Activated CD4-positive, alpha-beta T cell treated with anti-CD3 and anti-CD28 coated beads for 36 hours (primary cell): ENCODE measurements at regions not wholly inside any gene's neighbourhood (a gene's known extent, or its start where the extent isn't known, plus 50 kb on each side); places are given as distances from the start of the nearest gene placed in this dataset.

ENCODE experiments used
- ATAC-seq: fragments of 200-7000 bp; cut with Tn5 transposase; one replicate; pipeline ENCODE4 v1.10.0; 2021; ENCODE audit warnings: mild to moderate bottlenecking, moderate library complexity
- CTCF ChIA-PET: fragments of 350-600 bp; sonication (Branson Sonifier 250); formaldehyde crosslinking; loops from one replicate; lab custom pipeline; 2021; ENCODE audit warnings: antibody characterized with exemption; lab: Charles Lee
- POLR2A ChIA-PET: fragments of 350-600 bp; sonication (Branson Sonifier 250); formaldehyde crosslinking; loops from one replicate; lab custom pipeline; 2021; ENCODE audit warnings: antibody characterized with exemption, inconsistent platforms; lab: Charles Lee
- DNase-seq: peaks from one replicate; pipeline ENCODE4 v3.0.0-alpha.2; 2020
- H3K27ac Mint-ChIP-seq: one replicate; pipeline ENCODE4 v1.8.0; 2021; ENCODE audit warnings: mixed read lengths
- H3K27me3 Mint-ChIP-seq: one replicate; pipeline ENCODE4 v1.8.0; 2021; ENCODE audit warnings: mixed read lengths
- H3K36me3 Mint-ChIP-seq: one replicate; pipeline ENCODE4 v1.8.0; 2021; ENCODE audit warnings: low read depth, mixed read lengths
- H3K4me1 Mint-ChIP-seq: one replicate; pipeline ENCODE4 v1.8.0; 2021; ENCODE audit warnings: mixed read lengths
- H3K4me3 Mint-ChIP-seq: one replicate; pipeline ENCODE4 v1.8.0; 2021; ENCODE audit warnings: mild to moderate bottlenecking, moderate library complexity, mixed read lengths
- H3K9me3 Mint-ChIP-seq: one replicate; pipeline ENCODE4 v1.8.0; 2021; ENCODE audit warnings: low read depth, mixed read lengths
- intact Hi-C, 2 experiments: fragments of 100-400 bp; cut with DNase I in 1 of 2; cut with micrococcal nuclease in 1 of 2; formaldehyde crosslinking; loops; one replicate each; pipeline versions ENCODE4 v1.14.2 to v1.15.1; 2022 to 2024; cut with DNase I, micrococcal nuclease

- Mint-ChIP-seq H3K4me1 (peaks cover 9% of the 10 kb centered on the region), H3K27ac (no peak overlapping the region), H3K9me3 (no peaks in the 10 kb centered on the region), H3K4me3 (no peak overlapping the region), H3K36me3 (no peaks in the 10 kb centered on the region), H3K27me3 (peaks cover 6% of the 10 kb centered on the region)
- ChIA-PET CTCF (interaction anchor here (0.7 to 0.8 kb wide), 2 partner anchors 9 to 76 kb away, joined by 3 read pairs; no protein-coding TSS in a partner anchor), POLR2A (no interaction called here)
- DNase-seq = no peak
- intact Hi-C loops = no loop called here
- ATAC-seq = no peak
These were observed 82.4 kb upstream of the KLF3 start for GRCh38 chr4:38581426-38582106.

- H3K36me3 Mint-ChIP-seq = no peaks in the 10 kb centered on the region
- no peaks in the 10 kb centered on the region for H3K9me3 Mint-ChIP-seq
- DNase-seq (no peak), ATAC-seq (peak; percentile 33)
- H3K27ac Mint-ChIP-seq = no peak overlapping the region
- ChIA-PET POLR2A (no interaction called here), CTCF (interaction anchor here (0.7 to 0.9 kb wide), 2 partner anchors 93 to 263 kb away, joined by 3 read pairs; no protein-coding TSS in a partner anchor)
- intact Hi-C loops = no loop called here
- peaks cover 6% of the 10 kb centered on the region for H3K27me3 Mint-ChIP-seq
- peaks cover 9% of the 10 kb centered on the region for H3K4me1 Mint-ChIP-seq
- H3K4me3 Mint-ChIP-seq = no peak overlapping the region
These were observed 81.6 kb upstream of the KLF3 start for GRCh38 chr4:38582445-38582844.

DNA sequence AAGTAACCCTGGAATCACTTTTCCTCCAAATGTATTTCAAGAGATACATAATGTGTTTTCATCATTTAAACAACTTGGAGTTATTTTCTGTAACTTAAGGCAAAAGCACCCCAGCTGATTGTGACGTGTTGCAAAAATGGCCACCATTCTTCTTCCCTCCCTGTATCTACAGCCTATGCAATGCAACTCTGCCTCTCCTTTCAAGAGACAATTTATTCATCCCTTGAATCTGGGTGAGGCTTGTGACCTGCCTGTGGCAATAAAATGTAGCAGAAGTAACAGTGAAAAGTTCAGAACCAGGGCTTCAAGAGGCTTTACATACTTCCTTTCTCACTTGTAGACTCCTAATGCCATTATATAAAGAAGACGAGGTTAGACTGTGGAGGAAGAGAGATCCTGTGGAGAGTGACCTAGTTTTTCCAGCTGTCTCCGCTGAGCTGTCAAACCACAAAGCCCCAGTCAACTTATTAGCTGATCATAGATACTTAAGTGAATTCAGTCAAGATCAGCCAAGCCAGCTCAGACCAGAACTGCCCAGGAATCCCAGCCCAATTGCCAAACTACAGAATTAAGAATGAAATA is 81.0 kb upstream of the KLF3 start:
- H3K27ac Mint-ChIP-seq = no peak overlapping the region
- H3K36me3 Mint-ChIP-seq = no peaks in the 10 kb centered on the region
- DNase-seq (peak; percentile 47), ATAC-seq (peak; percentile 74)
- ChIA-PET POLR2A (no interaction called here), CTCF (interaction anchor here (0.7 to 1.0 kb wide), 3 partner anchors 21 to 263 kb away, joined by 3 read pairs; no protein-coding TSS in a partner anchor)
- no peak overlapping the region for H3K4me3 Mint-ChIP-seq
- H3K4me1 Mint-ChIP-seq = peaks cover 9% of the 10 kb centered on the region
- peaks cover 6% of the 10 kb centered on the region for H3K27me3 Mint-ChIP-seq
- intact Hi-C loops = no loop called here
- no peaks in the 10 kb centered on the region for H3K9me3 Mint-ChIP-seq

- ATAC-seq = no peak
- Mint-ChIP-seq H3K4me1 (peaks cover 9% of the 10 kb centered on the region), H3K36me3 (no peaks in the 10 kb centered on the region), H3K27me3 (peaks cover 6% of the 10 kb centered on the region), H3K4me3 (no peak overlapping the region), H3K9me3 (peaks cover 2% of the 10 kb centered on the region), H3K27ac (no peak overlapping the region)
- POLR2A ChIA-PET = no interaction called here
- intact Hi-C loops = no loop called here
- CTCF ChIA-PET = interaction anchor here (0.6 to 1.0 kb wide), 2 partner anchors 15 to 89 kb away, joined by 3 read pairs; no protein-coding TSS in a partner anchor
- no peak for DNase-seq
These were observed 78.1 kb upstream of the KLF3 start for GRCh38 chr4:38585871-38586270.

GRCh38 chr4:38587106-38587505 is 76.9 kb upstream of the KLF3 start:
- peaks cover 2% of the 10 kb centered on the region for H3K9me3 Mint-ChIP-seq
- intact Hi-C loops = no loop called here
- ChIA-PET CTCF (interaction anchor here (0.6 to 1.1 kb wide), 3 partner anchors 74 to 434 kb away, joined by 3 to 4 read pairs (median 3); no protein-coding TSS in a partner anchor), POLR2A (no interaction called here)
- no peak overlapping the region for H3K4me3 Mint-ChIP-seq
- no peaks in the 10 kb centered on the region for H3K36me3 Mint-ChIP-seq
- peaks cover 6% of the 10 kb centered on the region for H3K27me3 Mint-ChIP-seq
- peaks cover 9% of the 10 kb centered on the region for H3K4me1 Mint-ChIP-seq
- H3K27ac Mint-ChIP-seq = no peak overlapping the region
- DNase-seq (no peak), ATAC-seq (no peak)

GRCh38 chr4:38590046-38590445 is 74.0 kb upstream of the KLF3 start:
- H3K4me3 Mint-ChIP-seq = no peak overlapping the region
- CTCF ChIA-PET = interaction anchor here (0.6 to 0.9 kb wide), 4 partner anchors 9 to 733 kb away, joined by 3 to 5 read pairs (median 4); no protein-coding TSS in a partner anchor
- no peak for DNase-seq
- no peak overlapping the region for H3K27ac Mint-ChIP-seq
- peaks cover 2% of the 10 kb centered on the region for H3K9me3 Mint-ChIP-seq
- POLR2A ChIA-PET = interaction anchor here (0.8 kb wide), 1 partner anchor 32 kb away, joined by 3 read pairs; no protein-coding TSS in a partner anchor
- no peak for ATAC-seq
- H3K36me3 Mint-ChIP-seq = no peaks in the 10 kb centered on the region
- peaks cover 5% of the 10 kb centered on the region for H3K27me3 Mint-ChIP-seq
- no peaks in the 10 kb centered on the region for H3K4me1 Mint-ChIP-seq
- intact Hi-C loops = no loop called here

DNA sequence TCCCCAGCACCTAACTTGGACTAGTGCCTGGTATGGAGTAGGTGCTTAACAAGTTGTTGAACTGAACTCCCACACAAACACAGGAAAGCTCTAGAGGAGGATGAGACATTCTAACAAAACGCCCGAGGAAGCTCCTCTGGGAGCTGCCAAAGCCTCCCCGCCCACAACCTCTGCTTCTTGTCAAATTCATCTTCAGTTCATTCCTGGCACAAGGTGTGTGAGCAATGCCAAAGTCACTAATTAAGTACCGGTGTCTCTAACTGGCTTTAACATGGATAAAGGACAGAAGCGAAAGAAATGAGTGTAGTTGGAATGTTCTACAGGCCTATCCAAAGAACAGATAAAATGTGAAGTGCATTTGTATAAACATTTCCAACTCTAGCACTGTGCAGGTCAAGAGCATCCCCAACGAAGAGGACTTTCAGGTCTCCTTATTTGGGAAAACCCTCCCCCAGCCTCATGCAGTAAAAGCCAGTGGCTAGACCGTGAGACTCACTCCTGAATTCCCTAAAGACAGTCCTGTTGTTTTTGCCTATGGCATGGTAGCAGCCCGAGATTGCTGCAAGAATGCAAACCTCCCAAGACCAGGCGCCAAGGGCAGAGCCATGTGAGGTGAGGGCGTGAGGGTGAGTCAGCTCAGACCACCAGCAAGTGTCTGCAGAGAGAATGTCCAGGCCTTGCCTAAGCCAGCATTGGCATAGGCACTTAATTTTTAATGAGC is 72.2 kb upstream of the KLF3 start:
- Mint-ChIP-seq H3K4me3 (no peak overlapping the region), H3K27me3 (no peaks in the 10 kb centered on the region), H3K9me3 (peaks cover 2% of the 10 kb centered on the region), H3K36me3 (no peaks in the 10 kb centered on the region), H3K27ac (no peak overlapping the region), H3K4me1 (no peaks in the 10 kb centered on the region)
- no peak for DNase-seq
- intact Hi-C loops = no loop called here
- POLR2A ChIA-PET = no interaction called here
- no peak for ATAC-seq
- CTCF ChIA-PET = no interaction called here

DNA sequence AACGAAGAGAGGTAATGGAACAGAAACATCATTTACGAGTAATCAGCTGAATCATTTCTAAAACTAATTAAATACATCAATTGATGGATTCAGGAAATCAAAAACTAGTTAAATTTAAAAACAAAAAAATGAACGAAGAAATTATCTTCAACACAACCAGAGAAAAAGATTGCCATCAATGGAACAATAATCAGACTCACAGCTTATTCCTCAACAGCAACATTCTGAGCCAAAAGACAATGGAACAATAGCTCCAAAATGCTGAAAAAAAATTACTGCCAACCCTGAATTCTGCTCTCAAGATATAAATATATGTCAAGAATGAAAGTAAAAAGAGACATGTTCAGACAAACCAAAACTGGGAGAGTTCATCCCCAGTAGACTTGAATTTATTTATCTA is 65.5 kb upstream of the KLF3 start:
- DNase-seq = no peak
- Mint-ChIP-seq H3K4me3 (no peak overlapping the region), H3K9me3 (no peaks in the 10 kb centered on the region), H3K4me1 (no peaks in the 10 kb centered on the region), H3K36me3 (no peaks in the 10 kb centered on the region), H3K27me3 (no peaks in the 10 kb centered on the region), H3K27ac (no peak overlapping the region)
- intact Hi-C loops = no loop called here
- no peak for ATAC-seq
- CTCF ChIA-PET = no interaction called here
- POLR2A ChIA-PET = no interaction called here

DNA sequence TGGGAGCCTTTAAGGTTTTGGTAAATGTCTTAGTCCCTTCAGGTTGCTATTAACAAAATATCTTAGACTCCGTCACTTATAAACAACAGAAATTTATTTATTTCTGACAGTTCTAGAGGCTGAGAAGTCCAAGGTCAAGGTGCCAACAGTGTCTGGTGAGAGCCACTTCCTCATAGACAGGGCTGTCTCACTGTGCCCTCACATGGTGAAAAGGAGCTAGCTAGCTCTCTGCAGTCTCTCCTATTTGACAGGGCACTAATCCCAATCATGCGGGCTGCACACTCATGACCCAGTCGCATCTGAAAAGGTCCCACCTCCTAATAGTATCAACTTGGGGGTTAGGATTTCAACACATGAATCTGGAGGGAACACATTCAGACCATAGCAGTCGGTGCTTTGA is 63.4 kb upstream of the KLF3 start:
- no peak for ATAC-seq
- Mint-ChIP-seq H3K27ac (no peak overlapping the region), H3K4me1 (peaks cover 8% of the 10 kb centered on the region), H3K9me3 (no peaks in the 10 kb centered on the region), H3K36me3 (no peaks in the 10 kb centered on the region), H3K4me3 (no peak overlapping the region), H3K27me3 (no peaks in the 10 kb centered on the region)
- intact Hi-C loops = no loop called here
- CTCF ChIA-PET = no interaction called here
- DNase-seq = no peak
- POLR2A ChIA-PET = no interaction called here

DNA sequence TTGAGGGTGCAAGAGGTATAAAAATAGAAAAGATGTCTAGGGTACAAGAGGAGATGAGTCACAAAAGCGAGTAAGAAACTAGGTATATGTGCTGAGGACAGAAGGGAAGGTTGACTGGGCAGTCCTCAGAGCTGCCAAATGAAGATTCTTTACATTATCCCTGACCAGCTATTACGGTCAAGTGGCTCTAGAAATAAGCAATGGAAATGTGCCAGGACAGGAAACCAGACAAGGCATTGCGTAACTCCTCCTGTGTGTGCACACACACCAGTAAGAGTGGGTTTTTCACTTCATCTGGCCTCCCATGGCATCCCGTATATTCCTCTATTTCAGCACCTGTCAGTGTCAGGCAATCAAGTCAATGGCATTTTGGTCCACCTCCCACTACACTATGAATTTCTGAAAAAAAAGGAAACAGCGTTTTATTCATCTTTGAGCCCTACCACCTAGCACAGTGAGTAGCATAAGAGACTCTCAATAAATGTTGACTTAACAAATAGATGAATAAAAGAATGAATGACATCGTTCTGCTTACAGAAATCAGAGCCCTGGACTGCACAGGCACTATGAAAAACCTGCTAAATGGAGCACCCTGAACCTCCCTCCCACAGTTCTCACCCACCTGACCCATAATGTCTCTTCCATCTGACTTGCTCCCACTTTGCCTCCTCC is 62.6 kb upstream of the KLF3 start:
- Mint-ChIP-seq H3K27ac (no peak overlapping the region), H3K36me3 (no peaks in the 10 kb centered on the region), H3K4me3 (no peak overlapping the region), H3K9me3 (no peaks in the 10 kb centered on the region), H3K27me3 (no peaks in the 10 kb centered on the region), H3K4me1 (peaks cover 16% of the 10 kb centered on the region)
- intact Hi-C loops = no loop called here
- ChIA-PET CTCF (interaction anchor here (0.7 kb wide), 1 partner anchor 16 kb away, joined by 3 read pairs; no protein-coding TSS in a partner anchor), POLR2A (no interaction called here)
- no peak for DNase-seq
- no peak for ATAC-seq

GRCh38 chr4:38601916-38602291 is 62.1 kb upstream of the KLF3 start:
- POLR2A ChIA-PET = no interaction called here
- intact Hi-C loops = no loop called here
- Mint-ChIP-seq H3K4me3 (no peak overlapping the region), H3K27ac (no peak overlapping the region), H3K4me1 (peaks cover 19% of the 10 kb centered on the region), H3K27me3 (no peaks in the 10 kb centered on the region), H3K9me3 (no peaks in the 10 kb centered on the region), H3K36me3 (no peaks in the 10 kb centered on the region)
- DNase-seq (no peak), ATAC-seq (no peak)
- CTCF ChIA-PET = no interaction called here
